Esophagus muscularis mucosa (tissue), 4 donors: ENCODE measurements at regions not wholly inside any gene's neighbourhood (a gene's known extent, or its start where the extent isn't known, plus 50 kb on each side); places are given as distances from the start of the nearest gene placed in this dataset.

ENCODE experiments used
- CTCF ChIP-seq, 3 experiments: fragments of 200-600 bp in 2 of 3; fragments of 450-650 bp in 1 of 3; sonication (generic) in 2 of 3; IDR thresholded peaks; one replicate each; pipeline ENCODE4 v1.5.1; 2017 to 2019; ENCODE audit warnings: antibody characterized with exemption in 3 of 3, mild to moderate bottlenecking in 2 of 3, moderate library complexity in 1 of 3
- EP300 ChIP-seq: sonication (generic); formaldehyde crosslinking; IDR thresholded peaks from one replicate; pipeline ENCODE4 v1.6.1; 2017; ENCODE audit warnings: antibody characterized with exemption
- POLR2A ChIP-seq: fragments of 450-650 bp; IDR thresholded peaks from one replicate; pipeline ENCODE4 v1.6.1; 2017; ENCODE audit warnings: antibody characterized with exemption, moderate library complexity, mild to moderate bottlenecking, low read depth
- POLR2AphosphoS5 ChIP-seq, 2 donors: sonication (generic); formaldehyde crosslinking; IDR thresholded peaks; one replicate each; pipeline ENCODE4 v1.6.1; 2017; ENCODE audit warnings: antibody characterized with exemption in 2 of 2

- TF ChIP-seq POLR2A, result no peak
- TF ChIP-seq EP300, result no peak
- no peak for TF ChIP-seq CTCF (IDR thresholded peaks at IDR 0.05)
- TF ChIP-seq POLR2AphosphoS5 (IDR thresholded peaks at IDR 0.05), result no peak
Observed at GRCh38 chr2:393711-394696, 106.1 kb upstream of the ALKAL2 start.
